ENCODE measurements at regions not wholly inside any gene's neighbourhood (a gene's known extent, or its start where the extent isn't known, plus 50 kb on each side); places are given as distances from the start of the nearest gene placed in this dataset.

DNA sequence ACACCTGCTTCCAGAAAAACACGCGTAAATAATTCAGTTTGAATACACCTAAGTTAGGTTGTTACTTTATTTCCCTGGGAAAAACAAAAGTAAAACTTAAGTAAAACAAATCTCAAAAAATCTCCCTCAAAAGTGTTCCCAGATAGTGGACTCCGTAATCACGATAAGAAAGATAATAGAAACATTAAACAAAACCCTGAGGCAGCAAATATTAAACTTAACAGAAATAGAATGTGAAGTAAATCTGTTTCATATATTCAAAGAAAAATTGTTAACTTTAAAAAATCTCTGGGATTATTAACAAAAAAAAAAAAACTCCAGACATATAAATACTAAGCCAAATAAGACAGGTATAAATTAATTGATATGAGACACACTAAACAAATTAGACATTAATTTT, 743.2 kb upstream of the NCAM2 start:
- ChIA-PET POLR2A (no interaction called here), CTCF (ENCODE audit: unreplicated experiment) (no interaction called here)
- BruUV-seq (replicated peaks) = no TSS peak
- Histone ChIP-seq H2AFZ (ENCODE audit: low read length) (no peak overlapping the region), H3K36me3 (ENCODE audit: insufficient read depth, low read length) (no peaks in the 10 kb centered on the region), H3K4me2 (ENCODE audit: low read length) (no peak overlapping the region), H3K27ac (ENCODE audit: low read depth, low read length, poor library complexity, severe bottlenecking) (no peak overlapping the region), H3K9me2 (ENCODE audit: insufficient read depth, low read length) (no peaks in the 10 kb centered on the region), H3K9me3 (ENCODE audit: low read length) (peaks cover 14% of the 10 kb centered on the region), H3K79me2 (ENCODE audit: insufficient read depth, low read depth, low read length) (no peaks in the 10 kb centered on the region), H4K20me1 (ENCODE audit: insufficient read depth, low read length) (no peaks in the 10 kb centered on the region), H3K4me1 (ENCODE audit: insufficient read depth, low read length, poor library complexity, severe bottlenecking) (no peaks in the 10 kb centered on the region), H3K4me3 (ENCODE audit: low read depth, low read length, poor library complexity, severe bottlenecking) (no peak overlapping the region)
- TF ChIP-seq, protein P1, sequence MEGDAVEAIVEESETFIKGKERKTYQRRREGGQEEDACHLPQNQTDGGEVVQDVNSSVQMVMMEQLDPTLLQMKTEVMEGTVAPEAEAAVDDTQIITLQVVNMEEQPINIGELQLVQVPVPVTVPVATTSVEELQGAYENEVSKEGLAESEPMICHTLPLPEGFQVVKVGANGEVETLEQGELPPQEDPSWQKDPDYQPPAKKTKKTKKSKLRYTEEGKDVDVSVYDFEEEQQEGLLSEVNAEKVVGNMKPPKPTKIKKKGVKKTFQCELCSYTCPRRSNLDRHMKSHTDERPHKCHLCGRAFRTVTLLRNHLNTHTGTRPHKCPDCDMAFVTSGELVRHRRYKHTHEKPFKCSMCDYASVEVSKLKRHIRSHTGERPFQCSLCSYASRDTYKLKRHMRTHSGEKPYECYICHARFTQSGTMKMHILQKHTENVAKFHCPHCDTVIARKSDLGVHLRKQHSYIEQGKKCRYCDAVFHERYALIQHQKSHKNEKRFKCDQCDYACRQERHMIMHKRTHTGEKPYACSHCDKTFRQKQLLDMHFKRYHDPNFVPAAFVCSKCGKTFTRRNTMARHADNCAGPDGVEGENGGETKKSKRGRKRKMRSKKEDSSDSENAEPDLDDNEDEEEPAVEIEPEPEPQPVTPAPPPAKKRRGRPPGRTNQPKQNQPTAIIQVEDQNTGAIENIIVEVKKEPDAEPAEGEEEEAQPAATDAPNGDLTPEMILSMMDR (conservative IDR thresholded peaks at IDR 0.05; ENCODE audit: low read length) = no peak
- no peak for TF ChIP-seq EZH2phosphoT487 (IDR thresholded peaks at IDR 0.05; ENCODE audit: borderline replicate concordance, low read depth, low read length)
- DNase-seq (ENCODE audit: low spot score) = no peak
- intact Hi-C loops (cut with micrococcal nuclease; ENCODE audit: unreplicated experiment) = no loop called here

- no peaks in the 10 kb centered on the region for H4K20me1 ChIP-seq (ENCODE audit: insufficient read depth, low read length)
- H2AFZ ChIP-seq (ENCODE audit: low read length) = no peak overlapping the region
- CTCF ChIA-PET (ENCODE audit: unreplicated experiment) = no interaction called here
- POLR2A ChIA-PET = interaction anchor here (0.7 kb wide), 1 partner anchor 27 kb away, joined by 4 read pairs; no protein-coding TSS in a partner anchor
- H3K9me3 ChIP-seq (ENCODE audit: low read length) = peaks cover 17% of the 10 kb centered on the region
- no peak overlapping the region for H3K27ac ChIP-seq (ENCODE audit: low read depth, low read length, poor library complexity, severe bottlenecking)
- no peaks in the 10 kb centered on the region for H3K79me2 ChIP-seq (ENCODE audit: insufficient read depth, low read depth, low read length)
- no peaks in the 10 kb centered on the region for H3K36me3 ChIP-seq (ENCODE audit: insufficient read depth, low read length)
- no peak overlapping the region for H3K4me3 ChIP-seq (ENCODE audit: low read depth, low read length, poor library complexity, severe bottlenecking)
- intact Hi-C loops (cut with micrococcal nuclease; ENCODE audit: unreplicated experiment) = no loop called here
- no TSS peak for BruUV-seq (replicated peaks)
- H3K9me2 ChIP-seq (ENCODE audit: insufficient read depth, low read length) = no peaks in the 10 kb centered on the region
- TF ChIP-seq, protein P1 (conservative IDR thresholded peaks at IDR 0.05; ENCODE audit: low read length) = no peak
- TF ChIP-seq EZH2phosphoT487 (IDR thresholded peaks at IDR 0.05; ENCODE audit: borderline replicate concordance, low read depth, low read length) = no peak
- no peak for DNase-seq (ENCODE audit: low spot score)
- H3K4me2 ChIP-seq (ENCODE audit: low read length) = no peak overlapping the region
- H3K4me1 ChIP-seq (ENCODE audit: insufficient read depth, low read length, poor library complexity, severe bottlenecking) = no peaks in the 10 kb centered on the region
These were observed 741.0 kb upstream of the NCAM2 start for GRCh38 chr21:20257052-20257740.

DNA sequence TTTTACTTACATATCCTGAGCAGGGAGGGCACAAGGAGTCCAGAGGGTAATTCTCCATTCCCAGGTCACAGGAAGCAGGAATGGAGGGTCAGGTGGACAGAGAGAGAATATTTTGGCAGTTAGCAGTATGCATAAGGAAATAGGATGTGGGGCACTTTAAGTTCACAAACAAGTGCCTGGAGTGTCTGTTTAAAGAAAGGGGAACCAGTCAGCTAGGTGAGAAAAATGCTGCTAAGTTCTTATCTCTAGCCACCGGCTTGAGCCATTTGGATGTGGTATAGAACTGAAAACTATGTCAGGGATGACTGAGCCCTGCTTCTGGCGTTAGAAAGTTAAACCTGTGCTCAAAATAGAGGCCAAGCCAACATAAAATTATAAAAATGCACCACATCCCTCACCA, 739.7 kb upstream of the NCAM2 start:
- H3K36me3 ChIP-seq (ENCODE audit: insufficient read depth, low read length) = no peaks in the 10 kb centered on the region
- POLR2A ChIA-PET = interaction anchor here (1.4 kb wide), 1 partner anchor 8 kb away, joined by 5 read pairs; no protein-coding TSS in a partner anchor
- CTCF ChIA-PET (ENCODE audit: unreplicated experiment) = no interaction called here
- H3K4me2 ChIP-seq (ENCODE audit: low read length) = no peak overlapping the region
- no peaks in the 10 kb centered on the region for H3K4me1 ChIP-seq (ENCODE audit: insufficient read depth, low read length, poor library complexity, severe bottlenecking)
- no peak overlapping the region for H2AFZ ChIP-seq (ENCODE audit: low read length)
- no peak overlapping the region for H3K27ac ChIP-seq (ENCODE audit: low read depth, low read length, poor library complexity, severe bottlenecking)
- peaks cover 5% of the 10 kb centered on the region; the same call in 1 of the 2 replicates for H3K9me3 ChIP-seq (ENCODE audit: low read length)
- intact Hi-C loops (cut with micrococcal nuclease; ENCODE audit: unreplicated experiment) = no loop called here
- BruUV-seq (replicated peaks) = no TSS peak
- no peak overlapping the region for H3K4me3 ChIP-seq (ENCODE audit: low read depth, low read length, poor library complexity, severe bottlenecking)
- TF ChIP-seq, protein P1 (conservative IDR thresholded peaks at IDR 0.05; ENCODE audit: low read length) = no peak
- TF ChIP-seq EZH2phosphoT487 (IDR thresholded peaks at IDR 0.05; ENCODE audit: borderline replicate concordance, low read depth, low read length) = no peak
- H4K20me1 ChIP-seq (ENCODE audit: insufficient read depth, low read length) = no peaks in the 10 kb centered on the region
- no peak for DNase-seq (ENCODE audit: low spot score)
- no peaks in the 10 kb centered on the region for H3K9me2 ChIP-seq (ENCODE audit: insufficient read depth, low read length)
- no peaks in the 10 kb centered on the region for H3K79me2 ChIP-seq (ENCODE audit: insufficient read depth, low read depth, low read length)

Measured in OCI-LY7 (cell line).